Activated B cell treated with CpG ODN at 0.5 μM for 24 hours (primary cell): ENCODE measurements at regions not wholly inside any gene's neighbourhood (a gene's known extent, or its start where the extent isn't known, plus 50 kb on each side); places are given as distances from the start of the nearest gene placed in this dataset.

Experiments used
- ATAC-seq: fragments of 200-7000 bp; cut with Tn5 transposase; one replicate; pipeline ENCODE4 v1.10.0; 2021; ENCODE audit warnings: low read depth, mild to moderate bottlenecking, moderate library complexity
- CTCF ChIA-PET: fragments of 350-600 bp; sonication (Branson Sonifier 250); formaldehyde crosslinking; loops from one replicate; lab custom pipeline; 2021; ENCODE audit warnings: antibody characterized with exemption; lab: Charles Lee
- POLR2A ChIA-PET: fragments of 350-600 bp; sonication (Branson Sonifier 250); formaldehyde crosslinking; loops from one replicate; lab custom pipeline; 2021; ENCODE audit warnings: antibody characterized with exemption; lab: Charles Lee
- DNase-seq: peaks from one replicate; pipeline ENCODE4 v3.0.0; 2022
- H3K27ac Mint-ChIP-seq: one replicate; pipeline ENCODE4 v1.8.0; 2020; ENCODE audit warnings: mixed read lengths
- H3K27me3 Mint-ChIP-seq: one replicate; pipeline ENCODE4 v1.8.0; 2021; ENCODE audit warnings: mixed read lengths
- H3K36me3 Mint-ChIP-seq: one replicate; pipeline ENCODE4 v1.8.0; 2021; ENCODE audit warnings: low read depth, mixed read lengths
- H3K4me1 Mint-ChIP-seq: one replicate; pipeline ENCODE4 v1.8.0; 2021; ENCODE audit warnings: mixed read lengths
- H3K4me3 Mint-ChIP-seq: one replicate; pipeline ENCODE4 v1.8.0; 2020; ENCODE audit warnings: mild to moderate bottlenecking, mixed read lengths
- H3K9me3 Mint-ChIP-seq: one replicate; pipeline ENCODE4 v1.8.0; 2020; ENCODE audit warnings: mixed read lengths
- CTCF ChIP-seq: fragments of 200-600 bp; IDR thresholded peaks from one replicate; pipeline ENCODE4 v1.8.0; 2022; ENCODE audit warnings: antibody characterized with exemption, mild to moderate bottlenecking
- intact Hi-C: fragments of 100-400 bp; cut with micrococcal nuclease; formaldehyde crosslinking; loops from one replicate; pipeline ENCODE4 v1.15.1; 2024

DNA sequence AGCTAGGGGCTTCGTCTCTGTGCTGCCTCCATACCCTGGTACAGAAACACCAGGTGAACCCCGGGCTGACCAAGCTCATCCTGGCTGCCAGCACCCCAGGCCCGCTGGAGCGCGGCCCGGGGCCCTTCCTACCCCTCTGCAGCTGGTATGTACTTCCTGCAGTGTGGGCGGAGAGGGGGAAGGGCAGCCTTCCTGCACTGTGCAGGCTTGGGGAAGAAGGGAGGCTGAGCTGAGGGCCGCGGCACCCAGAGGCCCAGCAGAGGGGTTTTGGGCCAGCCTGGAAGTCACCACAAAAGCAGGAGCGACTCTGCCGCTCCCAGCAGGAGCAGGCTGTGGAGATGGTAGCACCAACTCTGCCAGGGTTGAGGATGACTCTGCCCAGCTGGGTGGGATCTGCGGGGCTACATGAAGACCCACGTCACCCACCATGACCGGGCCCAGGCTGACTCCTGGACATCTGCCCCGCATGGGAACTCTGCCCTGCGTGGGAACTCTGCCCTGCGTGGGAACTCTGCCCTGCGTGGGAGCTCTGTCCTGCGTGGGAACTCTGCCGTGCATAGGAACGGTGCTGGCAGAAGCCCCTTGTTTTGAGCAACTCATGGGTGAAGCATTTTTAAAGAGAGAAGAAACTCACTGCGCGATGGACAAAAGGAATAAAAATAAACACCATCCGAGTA lies 273.3 kb downstream of the NDUFA10 start:
- no peak for TF ChIP-seq CTCF
- H3K9me3 Mint-ChIP-seq = no peaks in the 10 kb centered on the region
- H3K4me3 Mint-ChIP-seq = no peak overlapping the region
- no peaks in the 10 kb centered on the region for H3K27me3 Mint-ChIP-seq
- intact Hi-C loops = no loop called here
- H3K36me3 Mint-ChIP-seq = no peaks in the 10 kb centered on the region
- ATAC-seq = no peak
- DNase-seq = no peak
- no peak overlapping the region for H3K27ac Mint-ChIP-seq
- ChIA-PET CTCF (no interaction called here), POLR2A (no interaction called here)
- H3K4me1 Mint-ChIP-seq = peaks cover 4% of the 10 kb centered on the region

DNA sequence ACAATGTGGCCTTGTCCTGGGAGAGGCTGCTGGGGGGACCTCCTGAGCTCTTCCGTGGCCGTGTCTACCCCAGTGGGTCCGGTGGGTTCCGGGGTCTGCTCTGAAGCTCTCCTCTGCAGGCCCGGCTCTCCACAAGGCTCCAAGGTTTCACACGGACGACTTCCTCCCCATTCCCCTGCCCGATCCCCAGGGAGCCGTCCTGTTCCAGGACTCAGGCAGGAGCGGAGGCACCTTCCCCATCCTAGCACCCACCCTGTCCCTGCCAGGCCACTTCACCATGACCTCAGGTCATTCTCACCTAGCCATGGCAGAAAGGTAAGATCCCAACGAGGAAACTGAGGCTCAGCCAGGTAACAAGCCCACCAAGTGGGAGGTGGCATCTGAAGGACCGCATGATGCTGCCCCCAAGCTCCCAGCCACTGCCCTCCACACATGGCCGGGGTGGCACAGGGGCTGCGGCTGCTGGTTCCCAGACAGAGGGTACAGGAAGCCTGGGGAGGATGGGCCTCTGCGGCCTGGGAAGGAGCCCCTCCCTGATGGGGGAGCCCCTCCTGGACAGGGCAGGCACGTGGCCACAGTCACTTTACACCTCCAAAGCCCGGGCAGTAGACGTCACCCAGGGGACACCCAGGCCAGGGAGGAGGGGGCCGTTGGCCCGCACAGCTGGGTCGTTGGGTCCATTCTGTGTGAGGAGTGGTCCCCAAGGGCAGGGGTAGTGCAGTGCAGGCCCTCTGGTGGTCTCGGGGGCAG lies 274.0 kb downstream of the NDUFA10 start:
- intact Hi-C loops = no loop called here
- H3K4me1 Mint-ChIP-seq = peaks cover 4% of the 10 kb centered on the region
- ATAC-seq = no peak
- no peak for TF ChIP-seq CTCF
- H3K27me3 Mint-ChIP-seq = no peaks in the 10 kb centered on the region
- H3K4me3 Mint-ChIP-seq = no peak overlapping the region
- CTCF ChIA-PET = no interaction called here
- H3K36me3 Mint-ChIP-seq = no peaks in the 10 kb centered on the region
- no peak for DNase-seq
- no peak overlapping the region for H3K27ac Mint-ChIP-seq
- H3K9me3 Mint-ChIP-seq = no peaks in the 10 kb centered on the region
- POLR2A ChIA-PET = no interaction called here

- ChIA-PET CTCF (no interaction called here), POLR2A (no interaction called here)
- H3K27me3 Mint-ChIP-seq = no peaks in the 10 kb centered on the region
- intact Hi-C loops = no loop called here
- ATAC-seq (no peak), DNase-seq (no peak)
- H3K4me1 Mint-ChIP-seq = peaks cover 4% of the 10 kb centered on the region
- H3K36me3 Mint-ChIP-seq = no peaks in the 10 kb centered on the region
- H3K9me3 Mint-ChIP-seq = no peaks in the 10 kb centered on the region
- H3K4me3 Mint-ChIP-seq = no peak overlapping the region
- no peak for TF ChIP-seq CTCF
- no peak overlapping the region for H3K27ac Mint-ChIP-seq
Observed at GRCh38 chr2:239750045-239750835, 274.9 kb downstream of the NDUFA10 start.

- intact Hi-C loops = no loop called here
- H3K4me3 Mint-ChIP-seq = no peak overlapping the region
Observed at GRCh38 chr2:239749272-239749873, 275.8 kb downstream of the NDUFA10 start.

More at GRCh38 chr2:239749272-239749873, 275.8 kb downstream of the NDUFA10 start:
- no peaks in the 10 kb centered on the region for H3K36me3 Mint-ChIP-seq
- H3K27ac Mint-ChIP-seq = no peak overlapping the region
- ATAC-seq (no peak), DNase-seq (no peak)
- peaks cover 4% of the 10 kb centered on the region for H3K4me1 Mint-ChIP-seq
- no peaks in the 10 kb centered on the region for H3K9me3 Mint-ChIP-seq
- ChIA-PET CTCF (no interaction called here), POLR2A (no interaction called here)
- no peaks in the 10 kb centered on the region for H3K27me3 Mint-ChIP-seq
- TF ChIP-seq CTCF = no peak
